ENCODE measurements at regions not wholly inside any gene's neighbourhood (a gene's known extent, or its start where the extent isn't known, plus 50 kb on each side); places are given as distances from the start of the nearest gene placed in this dataset.

- TF ChIP-seq POLR2A (IDR thresholded peaks at IDR 0.05) (no peak), CTCF (IDR thresholded peaks at IDR 0.05) (no peak)
Observed at GRCh38 chrX:94288972-94289371, 615.0 kb downstream of the FAM133A start.
